GM21576 (cell line): ENCODE measurements at regions not wholly inside any gene's neighbourhood (a gene's known extent, or its start where the extent isn't known, plus 50 kb on each side); places are given as distances from the start of the nearest gene placed in this dataset.

Experiments
- ATAC-seq: cut with Tn5 transposase; IDR thresholded peaks from one replicate; pipeline ENCODE4 v1.9.1; 2021; ENCODE audit warnings: mild to moderate bottlenecking, moderate library complexity; ENCODE audit not compliant: unreplicated experiment

DNA sequence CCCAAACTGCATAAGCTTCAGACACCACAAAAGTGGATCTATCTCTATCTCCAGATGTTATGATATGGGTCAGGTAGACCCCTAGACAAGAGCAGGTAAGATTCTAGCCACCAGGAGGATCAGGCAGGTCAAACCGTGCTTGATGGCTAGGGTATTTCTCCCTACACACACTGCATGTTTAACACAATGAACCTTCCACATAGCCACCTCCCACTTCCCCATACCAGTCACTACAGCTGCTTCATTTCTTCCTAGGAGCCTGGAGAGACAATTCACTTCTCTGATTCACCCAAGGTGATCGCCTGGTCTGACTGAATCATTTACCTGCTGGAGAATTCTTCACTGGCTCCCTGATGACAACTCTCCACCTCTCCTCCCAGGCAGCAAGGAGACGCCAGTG is 66.0 kb upstream of the MYCN start:
- ATAC-seq, result no peak

DNA sequence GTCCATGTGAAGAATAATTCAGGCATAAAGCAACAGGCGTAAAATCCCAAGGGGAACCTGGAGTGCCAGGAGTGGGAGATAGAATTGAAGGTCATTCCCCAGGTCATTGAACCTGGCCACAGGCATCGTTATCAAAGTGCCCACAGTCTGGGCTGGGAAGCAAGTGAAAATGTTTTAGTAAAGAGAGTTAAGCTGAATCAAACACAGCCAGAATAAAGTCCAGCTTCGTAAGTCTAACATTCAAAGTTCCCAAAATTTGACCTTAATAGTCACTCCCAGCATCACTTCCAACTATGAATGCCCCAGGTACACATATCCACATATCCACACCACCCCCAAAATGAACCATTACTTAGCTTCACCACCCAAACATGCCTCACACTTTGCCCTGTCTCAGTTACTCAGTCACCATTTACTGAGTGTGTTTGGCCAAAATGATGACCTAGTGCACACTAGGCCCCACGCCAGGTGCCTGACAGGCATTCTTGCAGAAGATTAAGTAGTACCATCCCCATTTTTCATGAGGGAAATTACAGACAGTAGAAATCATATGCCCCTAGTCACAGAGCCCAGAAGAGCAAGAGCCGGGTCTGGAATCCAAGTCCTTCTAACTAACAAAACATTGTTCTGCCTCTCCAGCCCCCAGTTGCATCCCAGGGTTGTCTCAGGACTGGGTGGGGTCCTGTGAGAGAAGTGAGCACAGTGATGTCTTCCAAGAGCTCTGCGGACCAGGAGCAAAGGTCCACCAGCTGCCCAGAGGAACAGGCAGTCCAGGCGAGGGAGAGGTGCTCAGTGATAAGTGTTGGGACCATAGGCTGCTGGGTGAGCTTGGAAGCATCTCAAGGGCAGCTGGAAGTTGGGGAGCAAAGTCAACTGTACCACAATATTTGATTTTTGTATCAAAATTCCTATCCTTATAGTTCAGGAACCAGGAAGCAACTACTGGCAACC is 65.2 kb upstream of the MYCN start:
- ATAC-seq, result no peak

DNA sequence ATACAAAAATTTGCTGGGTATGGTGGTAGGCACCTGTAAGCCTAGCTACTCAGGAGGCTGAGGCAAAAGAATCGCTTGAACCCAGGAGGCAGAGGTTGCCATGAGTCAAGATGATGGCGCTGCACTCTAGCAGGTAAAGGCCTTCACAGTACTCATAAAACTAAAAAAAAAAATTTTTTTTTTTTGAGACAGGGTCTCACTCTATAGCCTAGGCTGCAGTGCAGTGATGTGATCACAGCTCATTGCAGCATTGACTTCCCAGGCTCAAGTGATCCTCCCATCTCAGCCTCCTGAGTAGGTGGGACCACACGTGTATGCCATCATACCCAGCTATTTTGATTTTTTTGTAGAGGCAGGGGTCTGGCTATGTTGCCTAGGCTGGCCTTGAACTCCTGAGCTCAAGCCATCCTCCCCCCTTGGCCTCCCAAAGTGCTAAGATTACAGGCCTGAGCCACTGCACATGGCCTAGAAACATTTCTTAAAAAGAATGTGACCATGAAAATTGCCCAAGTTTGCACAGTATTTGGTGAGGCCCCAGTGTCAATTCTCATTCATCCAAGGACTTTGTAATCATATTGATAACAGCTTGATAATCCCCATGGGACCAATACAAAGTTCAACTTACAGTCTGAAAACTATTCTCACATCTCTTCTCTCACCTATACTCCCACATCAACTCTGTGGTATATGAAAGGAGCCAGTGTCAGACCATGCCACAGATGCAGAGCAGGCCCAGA is 64.2 kb upstream of the MYCN start:
- ATAC-seq, result no peak

DNA sequence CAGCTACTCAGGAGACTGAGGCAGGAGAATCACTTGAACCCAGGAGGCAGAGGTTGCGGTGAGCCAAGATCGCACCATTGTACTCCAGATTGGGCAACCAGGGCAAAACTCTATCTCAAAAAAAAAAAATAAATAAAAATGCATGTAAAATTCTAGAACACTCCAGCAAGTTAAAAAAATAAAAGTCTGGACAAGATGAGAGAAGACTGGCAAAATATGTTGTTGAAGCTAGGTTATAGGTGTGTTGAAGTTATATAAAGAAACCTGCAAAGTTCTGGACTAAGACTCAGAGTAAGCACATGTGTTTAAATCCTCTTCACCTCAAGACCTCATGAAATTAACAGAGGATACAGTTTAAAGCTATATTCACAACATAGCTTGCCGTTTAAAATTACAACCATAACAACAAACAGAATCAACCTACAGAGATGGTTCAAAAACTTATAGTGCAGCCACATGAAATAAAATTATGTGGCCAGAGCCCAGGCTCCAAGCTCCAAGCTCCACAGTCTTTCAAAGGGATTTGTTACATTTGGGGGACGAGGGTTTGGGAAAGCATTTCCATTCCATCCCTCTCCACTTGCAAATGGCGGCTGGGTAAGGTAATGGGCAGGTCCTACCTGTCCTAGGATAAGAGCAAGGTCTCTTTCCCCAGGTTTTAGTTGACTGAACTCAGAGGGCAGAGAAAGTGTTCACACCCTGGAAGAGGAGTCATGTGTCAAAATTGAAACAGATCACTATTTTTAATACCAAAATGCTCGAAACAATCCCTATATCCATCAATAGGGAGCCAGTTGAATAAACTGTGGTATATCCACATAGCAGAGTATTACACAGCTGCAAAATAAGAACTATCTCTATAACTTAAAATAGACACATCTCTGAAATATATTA is 59.9 kb upstream of the MYCN start:
- ATAC-seq, result no peak

DNA sequence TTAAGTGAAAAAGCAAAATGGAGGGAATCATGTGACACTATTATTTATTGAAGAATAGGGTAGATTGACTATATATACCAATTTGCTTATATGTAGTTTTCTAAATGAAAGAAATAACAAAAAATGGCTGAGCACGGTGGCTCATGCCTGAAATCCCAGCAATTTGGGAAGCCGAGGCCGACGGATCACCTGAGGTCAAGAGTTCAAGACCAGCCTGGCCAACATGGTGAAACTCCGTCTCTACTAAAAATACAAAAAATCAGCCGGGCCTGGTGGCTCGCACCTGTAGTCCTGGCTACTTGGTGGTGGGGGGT is 59.3 kb upstream of the MYCN start:
- ATAC-seq, result no peak

DNA sequence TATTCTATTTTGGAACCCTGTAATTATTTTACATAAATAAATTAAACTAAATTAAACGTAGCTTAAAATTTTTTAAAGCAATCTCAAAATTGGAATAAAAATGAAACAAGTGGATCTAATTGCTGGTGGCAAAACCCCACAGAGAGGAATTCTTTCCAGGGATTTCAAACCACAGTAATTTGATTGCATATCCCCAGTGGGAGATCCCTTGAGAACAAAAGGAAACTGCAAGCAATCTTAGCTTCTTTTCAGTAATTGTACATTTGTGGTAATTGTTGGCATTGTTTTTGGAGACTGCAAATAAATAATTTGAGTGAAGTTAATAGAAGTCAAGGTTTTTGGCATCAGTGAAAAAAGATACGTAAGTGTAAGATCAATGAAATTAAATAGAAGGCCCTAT is 58.7 kb upstream of the MYCN start:
- no peak for ATAC-seq

DNA sequence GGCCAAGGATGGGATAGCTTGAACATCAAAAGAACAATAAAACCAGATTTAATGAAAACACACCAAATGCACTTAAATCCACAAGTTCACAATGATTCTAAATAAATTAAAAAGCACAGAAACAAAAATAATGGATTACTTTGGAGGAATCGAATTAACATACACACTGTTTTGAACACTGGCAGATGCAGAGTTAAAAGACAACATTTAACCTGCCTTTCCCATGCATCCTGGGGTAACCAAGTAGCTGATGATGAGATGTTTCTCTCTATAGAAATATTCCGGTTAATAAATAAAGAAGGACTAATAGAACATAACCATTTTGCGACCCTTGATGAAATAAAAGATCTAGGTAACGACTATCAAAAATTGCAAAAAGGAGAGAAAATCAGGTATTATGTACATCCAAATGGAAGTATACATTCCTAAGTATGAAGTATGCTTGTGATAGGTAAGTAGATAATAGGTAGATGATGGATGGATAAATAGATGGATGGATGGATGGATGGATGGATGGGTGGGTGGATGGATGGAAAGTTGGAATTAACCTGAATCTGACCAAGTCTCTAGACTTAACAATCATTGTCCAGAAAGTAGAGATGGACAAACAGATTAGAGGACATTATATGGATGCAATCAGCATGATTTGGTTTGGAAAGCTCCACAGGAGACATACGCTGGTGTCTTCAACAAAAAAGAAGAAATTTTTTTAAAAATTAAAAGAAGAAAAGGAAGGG is 57.4 kb upstream of the MYCN start:
- ATAC-seq, result no peak

DNA sequence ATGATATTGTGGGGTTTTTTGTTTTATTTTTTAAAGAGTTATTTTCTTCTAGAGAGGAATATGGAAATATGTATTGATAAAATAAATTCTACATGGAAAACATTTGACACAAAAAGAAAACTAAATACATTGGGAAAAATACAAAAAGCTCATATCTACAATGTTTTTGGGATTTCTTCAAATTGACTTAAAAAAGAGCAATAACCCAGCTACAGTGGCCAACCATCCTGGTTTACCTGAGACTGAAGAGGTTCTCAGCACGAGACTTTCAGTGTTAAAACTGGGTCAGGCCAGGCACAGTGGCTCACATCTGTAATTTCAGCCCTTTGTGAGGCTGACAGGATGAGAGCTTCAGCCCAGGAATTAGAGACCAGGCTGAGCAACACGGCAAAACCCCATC is 56.7 kb upstream of the MYCN start:
- ATAC-seq, result no peak

DNA sequence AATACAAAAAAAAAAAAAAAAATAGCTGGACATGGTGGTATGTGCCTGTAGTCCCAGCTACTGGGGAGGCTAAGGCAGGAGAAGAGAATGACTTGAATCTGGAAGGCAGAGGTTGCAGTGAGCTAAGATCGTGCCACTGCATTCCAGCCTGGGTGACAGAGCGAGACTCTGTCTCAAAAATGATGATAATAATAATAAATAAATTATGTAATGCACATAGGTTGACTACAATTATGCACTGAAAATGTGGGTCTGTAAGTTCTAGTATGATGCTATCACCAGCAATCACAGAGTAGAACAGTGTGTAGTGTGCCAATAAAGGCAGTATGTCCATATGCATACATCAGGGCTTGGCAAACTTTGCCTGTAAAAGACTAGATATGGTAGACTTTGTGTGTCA is 55.6 kb upstream of the MYCN start:
- ATAC-seq, result no peak

DNA sequence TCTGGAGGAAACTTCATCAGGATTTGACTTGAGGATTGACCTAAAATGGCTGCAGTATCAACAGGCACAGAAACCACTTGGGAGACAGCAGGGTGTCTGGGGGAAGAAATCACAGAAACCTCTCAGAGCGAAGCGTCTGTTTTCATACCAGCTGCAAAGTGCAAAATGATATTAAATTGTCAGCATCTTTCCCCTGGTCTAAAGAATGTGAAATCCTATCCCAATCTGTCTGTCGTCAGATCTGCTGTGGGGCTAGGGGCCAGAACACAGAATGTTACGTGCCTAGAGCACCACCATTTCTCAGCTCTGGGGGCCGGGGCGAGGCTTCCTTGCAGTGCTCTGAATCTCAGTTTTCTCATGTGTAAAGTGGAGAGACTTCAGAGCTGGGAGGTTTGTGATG is 54.1 kb upstream of the MYCN start:
- no peak for ATAC-seq

DNA sequence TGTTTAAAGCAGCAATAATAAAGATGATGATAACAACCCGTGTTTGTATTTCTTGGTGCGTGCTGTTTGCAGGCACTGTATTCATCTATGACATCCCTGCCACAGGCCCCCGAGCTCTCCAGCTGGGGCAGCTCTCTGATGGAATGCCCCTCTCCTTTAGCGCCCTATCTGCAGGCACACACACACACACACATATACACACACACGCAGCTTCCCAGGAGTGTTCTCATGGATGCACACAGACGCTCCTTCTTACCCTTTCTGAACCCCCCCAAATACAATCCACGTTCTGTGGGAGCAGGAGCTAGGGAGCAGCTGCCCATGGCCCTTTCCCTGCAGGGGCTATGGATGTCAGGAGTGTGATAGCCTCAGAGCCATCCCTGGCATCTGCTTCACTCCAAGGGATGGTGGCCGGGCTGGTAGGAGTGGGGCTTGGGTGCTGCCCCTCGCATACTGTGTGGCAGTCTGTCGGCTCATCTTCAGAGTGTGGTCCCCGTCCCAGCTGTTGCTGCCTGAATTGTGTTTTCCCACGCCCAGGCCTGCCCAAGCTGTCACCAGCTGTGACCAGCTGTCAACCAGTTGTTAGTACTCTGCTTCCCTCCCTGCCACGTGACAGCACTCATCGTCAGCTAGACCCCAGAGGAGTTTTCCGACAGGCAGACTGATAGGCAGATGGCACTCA is 50.8 kb upstream of the MYCN start:
- ATAC-seq, result no peak

DNA sequence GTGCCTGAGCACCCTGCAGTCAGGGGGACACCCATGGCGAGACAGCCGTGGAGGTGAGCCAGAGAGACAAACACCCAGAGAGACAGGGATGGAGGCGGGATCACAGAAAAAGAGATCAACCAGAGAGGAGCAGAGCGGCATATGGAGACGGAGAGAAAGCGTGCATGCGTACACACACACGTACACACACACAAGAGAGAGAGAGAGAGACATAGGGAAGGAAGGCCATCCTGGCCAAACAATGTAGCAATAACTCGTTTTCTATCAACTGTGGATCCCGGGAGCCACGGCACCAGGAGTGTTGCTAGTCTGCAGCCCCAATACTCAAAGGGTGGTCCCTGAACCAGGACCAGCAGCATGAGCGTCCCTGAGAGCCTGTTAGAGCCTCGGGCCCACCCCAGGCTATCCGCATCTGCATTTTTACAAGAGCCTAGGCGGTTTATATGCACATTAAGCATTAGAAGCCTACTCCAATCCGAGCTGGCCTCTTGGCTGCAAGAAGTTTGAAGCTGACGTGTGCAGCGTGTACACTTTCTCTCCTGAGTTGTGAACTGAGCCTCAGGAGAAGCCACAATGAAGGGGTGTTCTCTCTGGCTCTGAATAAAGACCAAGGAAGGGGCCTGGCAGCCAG is 50.1 kb upstream of the MYCN start:
- no peak for ATAC-seq
